NCI-H69 (cell line): ENCODE measurements at regions not wholly inside any gene's neighbourhood (a gene's known extent, or its start where the extent isn't known, plus 50 kb on each side); places are given as distances from the start of the nearest gene placed in this dataset.
"Not testable (repeated sequence)": the region's sequence is repeated elsewhere in the genome, so short reads cannot be mapped to it uniquely, and the experiment has no call there.

Experiments
- DNase-seq: peaks from one replicate; lab custom pipeline; 2025; lab: John Stamatoyannopoulos, UW

- DNase-seq = no peak
Measured at GRCh38 chr6:135722190-135722589, 129.3 kb upstream of the PDE7B start.

- no peak for DNase-seq
Measured at GRCh38 chr6:135722679-135723078, 128.8 kb upstream of the PDE7B start.

GRCh38 chr6:135728589-135728988 is 122.9 kb upstream of the PDE7B start:
- no peak for DNase-seq

- no peak for DNase-seq
Measured at GRCh38 chr6:135731116-135731515, 120.4 kb upstream of the PDE7B start.

GRCh38 chr6:135736351-135736750 is 115.2 kb upstream of the PDE7B start:
- not testable (repeated sequence) for DNase-seq

GRCh38 chr6:135738636-135739035 is 112.9 kb upstream of the PDE7B start:
- DNase-seq = no peak

GRCh38 chr6:135739288-135739687 is 112.2 kb upstream of the PDE7B start:
- no peak for DNase-seq

- no peak for DNase-seq
Measured at GRCh38 chr6:135740580-135740979, 110.9 kb upstream of the PDE7B start.

- DNase-seq = peak; percentile 5
Measured at GRCh38 chr6:135743476-135743875, 108.0 kb upstream of the PDE7B start.

- no peak for DNase-seq
Measured at GRCh38 chr6:135748189-135748588, 103.3 kb upstream of the PDE7B start.

DNA sequence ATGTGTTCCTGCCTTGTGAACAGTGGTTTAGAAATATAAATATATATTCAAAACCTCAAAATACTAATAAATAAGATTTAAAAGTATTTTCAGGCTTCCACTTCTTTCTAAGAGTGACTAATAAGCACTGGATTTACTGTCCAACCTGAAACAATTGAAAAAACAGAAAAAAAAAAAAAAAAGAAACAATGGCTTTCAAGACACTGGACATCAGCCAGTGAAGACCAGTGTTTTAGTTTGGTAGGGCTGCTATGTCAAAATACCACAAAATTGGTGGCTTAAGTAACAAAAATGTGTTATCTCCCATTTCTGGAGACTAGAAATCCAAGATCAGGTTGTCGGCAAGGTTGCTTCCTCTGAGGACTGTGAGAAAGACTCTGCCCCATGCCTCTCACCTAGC is 101.4 kb upstream of the PDE7B start:
- no peak for DNase-seq

- no peak for DNase-seq
Measured at GRCh38 chr6:135753196-135753595, 98.3 kb upstream of the PDE7B start.

GRCh38 chr6:135759831-135760230 is 91.7 kb upstream of the PDE7B start:
- peak; percentile 37 for DNase-seq

- DNase-seq = no peak
Measured at GRCh38 chr6:135774006-135774405, 77.5 kb upstream of the PDE7B start.

DNA sequence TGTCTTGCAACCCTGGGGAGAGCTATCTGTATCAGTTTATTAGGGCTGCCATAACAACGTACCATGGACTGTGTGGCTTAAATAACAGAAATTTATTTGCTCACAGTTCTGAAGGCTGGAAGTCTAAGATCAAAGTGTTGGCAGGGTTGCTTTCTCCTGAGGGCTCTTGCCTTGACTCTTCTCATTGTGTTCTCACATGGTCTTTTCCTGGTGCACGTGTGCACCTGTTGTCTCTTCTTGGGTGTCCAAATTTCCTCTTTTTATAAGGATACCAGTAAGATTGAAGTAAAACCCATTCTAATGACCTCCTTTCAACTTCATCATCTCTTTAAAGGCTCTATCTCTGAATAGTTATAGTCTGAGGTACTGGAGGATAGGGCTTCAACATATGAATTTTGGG is 72.3 kb upstream of the PDE7B start:
- no peak for DNase-seq

- no peak for DNase-seq
Measured at GRCh38 chr6:135780326-135780725, 71.2 kb upstream of the PDE7B start.

DNA sequence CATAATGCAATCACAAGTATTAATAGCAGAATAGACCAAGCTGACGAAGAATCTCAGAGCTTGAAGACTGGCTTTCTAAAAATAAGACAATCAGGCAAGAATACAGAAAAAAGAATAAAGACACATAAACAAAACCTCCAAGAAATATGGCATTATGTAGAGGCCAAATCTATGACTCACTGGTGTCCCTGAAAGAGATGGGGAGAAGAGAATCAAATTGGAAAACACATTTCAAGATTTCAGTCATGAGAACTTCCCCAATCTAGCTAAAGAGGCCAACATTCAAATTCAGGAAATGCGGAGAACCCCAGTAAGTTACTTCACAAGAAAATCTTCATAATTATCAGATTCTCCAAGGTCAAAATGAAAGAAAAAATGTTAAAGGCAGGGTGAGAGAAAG is 69.0 kb upstream of the PDE7B start:
- DNase-seq = no peak

- no peak for DNase-seq
Measured at GRCh38 chr6:135784507-135784906, 67.0 kb upstream of the PDE7B start.

DNA sequence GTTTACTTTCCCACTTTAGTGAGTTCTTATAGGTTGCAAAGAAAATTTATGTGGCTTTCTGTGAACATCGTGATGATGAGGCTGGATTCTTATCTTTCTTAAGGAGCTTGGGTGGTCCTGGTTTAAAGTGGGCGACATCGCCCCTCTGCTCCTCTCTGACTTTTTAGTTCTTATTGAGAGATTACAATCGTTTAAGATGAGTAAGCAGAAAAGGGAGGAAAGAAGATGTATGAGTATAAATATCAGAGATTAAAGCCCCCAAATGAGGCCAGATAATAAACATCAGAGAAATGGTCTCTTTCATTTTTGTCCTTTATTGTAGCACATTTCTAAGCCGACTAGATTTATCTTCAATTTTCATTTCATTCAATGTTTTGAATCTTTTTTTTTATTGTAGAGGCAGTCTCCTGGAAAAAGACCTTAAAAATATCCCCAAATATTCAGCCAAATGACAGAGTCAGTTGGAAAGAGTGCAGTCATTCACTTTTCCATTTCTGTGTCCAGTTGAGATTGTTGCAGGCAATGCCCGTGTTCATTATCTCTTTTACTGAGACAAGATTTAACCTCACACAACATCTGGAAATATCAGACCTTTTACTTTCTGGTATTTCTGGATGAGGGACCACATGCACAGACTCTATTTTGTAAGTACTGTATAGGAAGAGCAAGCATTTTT is 62.0 kb upstream of the PDE7B start:
- no peak for DNase-seq

GRCh38 chr6:135791441-135791840 is 60.1 kb upstream of the PDE7B start:
- DNase-seq = no peak

GRCh38 chr6:135796643-135797305 is 54.7 kb upstream of the PDE7B start:
- DNase-seq = peak; percentile 36

- DNase-seq = no peak
Measured at GRCh38 chr6:135797361-135797760, 54.1 kb upstream of the PDE7B start.

- no peak for DNase-seq
Measured at GRCh38 chr6:135798751-135799515, 52.6 kb upstream of the PDE7B start.
